Breast epithelium (tissue), 4 donors: ENCODE measurements at regions not wholly inside any gene's neighbourhood (a gene's known extent, or its start where the extent isn't known, plus 50 kb on each side); places are given as distances from the start of the nearest gene placed in this dataset.
A peak's percentile ranks its signal among the peaks of the same experiment; 100 is the strongest.

Experiments
- DNase-seq, 2 donors: peaks; one replicate each; pipeline ENCODE4 v3.0.0-alpha.2; 2019; ENCODE audit warnings: low spot score in 2 of 2
- H3K27ac ChIP-seq, 2 donors: fragments of 200-600 bp; sonication (generic) in 1 of 2; one replicate each; pipeline ENCODE4 v1.5.1; 2016 to 2019; ENCODE audit warnings: mild to moderate bottlenecking in 1 of 2
- H3K27me3 ChIP-seq, 2 donors: fragments of 200-600 bp; sonication (generic) in 1 of 2; one replicate each; pipeline versions ENCODE4 v1.5.1 to v1.6.0; 2017 to 2019; ENCODE audit warnings: control low read depth in 1 of 2, mild to moderate bottlenecking in 1 of 2
- H3K36me3 ChIP-seq: fragments of 200-600 bp; one replicate; pipeline ENCODE4 v1.5.1; 2019
- H3K4me1 ChIP-seq, 2 donors: fragments of 200-600 bp; sonication (generic); one replicate each; pipeline ENCODE4 v1.5.1; 2016 to 2019; ENCODE audit warnings: control low read depth in 1 of 2
- H3K4me3 ChIP-seq, 3 donors: fragments of 200-600 bp; sonication (generic); 1 replicate in 2 of 3; 2 replicates in 1 of 3; pipeline ENCODE4 v1.5.1; 2016 to 2019; ENCODE audit warnings: mild to moderate bottlenecking in 3 of 3, moderate library complexity in 2 of 3
- H3K9me3 ChIP-seq, 2 donors: fragments of 200-600 bp; sonication (generic) in 1 of 2; one replicate each; pipeline ENCODE4 v1.5.1; 2016 to 2019; ENCODE audit warnings: control low read depth in 1 of 2
- CTCF ChIP-seq, 3 donors: fragments of 450-650 bp; IDR thresholded peaks; one replicate each; pipeline ENCODE4 v1.5.1; 2016 to 2017; ENCODE audit warnings: antibody characterized with exemption in 3 of 3, mild to moderate bottlenecking in 3 of 3, moderate library complexity in 3 of 3
- POLR2A ChIP-seq: fragments of 450-650 bp; IDR thresholded peaks from one replicate; pipeline ENCODE4 v1.6.1; 2016; ENCODE audit warnings: antibody characterized with exemption, mild to moderate bottlenecking, moderate library complexity
- POLR2AphosphoS5 ChIP-seq, 3 donors: sonication (generic); formaldehyde crosslinking; IDR thresholded peaks; one replicate each; pipeline ENCODE4 v1.6.1; 2017; ENCODE audit warnings: antibody characterized with exemption in 3 of 3
- intact Hi-C: fragments of 100-400 bp; cut with DNase I; formaldehyde crosslinking; loops from one replicate; pipeline ENCODE4 v1.15.1; 2023; ENCODE audit warnings: low total_unique reads

GRCh38 chr4:167290678-167291077 is 56.4 kb upstream of the SPOCK3 start:
- Histone ChIP-seq H3K4me3 (no peak overlapping the region), H3K36me3 (no peaks in the 10 kb centered on the region), H3K9me3 (peaks cover 0 to 3% of the 10 kb centered on the region in 2 donors), H3K4me1 (no peaks in the 10 kb centered on the region), H3K27me3 (no peaks in the 10 kb centered on the region), H3K27ac (no peak overlapping the region)
- no peak for DNase-seq
- TF ChIP-seq CTCF (IDR thresholded peaks at IDR 0.05) = peak in 1 of 3 donors; percentile 16
- no peak for TF ChIP-seq POLR2A
- no peak for TF ChIP-seq POLR2AphosphoS5 (IDR thresholded peaks at IDR 0.05)
- intact Hi-C loops = no loop called here

GRCh38 chr4:167308876-167309275 is 74.6 kb upstream of the SPOCK3 start:
- intact Hi-C loops = no loop called here
- no peak overlapping the region for H3K4me3 ChIP-seq
- DNase-seq = no peak
- no peaks in the 10 kb centered on the region for H3K27me3 ChIP-seq
- H3K36me3 ChIP-seq = no peaks in the 10 kb centered on the region
- no peaks in the 10 kb centered on the region for H3K9me3 ChIP-seq
- H3K27ac ChIP-seq = no peak overlapping the region
- no peaks in the 10 kb centered on the region for H3K4me1 ChIP-seq
- TF ChIP-seq CTCF (IDR thresholded peaks at IDR 0.05) = no peak
- TF ChIP-seq POLR2A = no peak
- no peak for TF ChIP-seq POLR2AphosphoS5 (IDR thresholded peaks at IDR 0.05)

- no peaks in the 10 kb centered on the region for H3K36me3 ChIP-seq
- H3K4me3 ChIP-seq = no peak overlapping the region
- no peak for DNase-seq
- no peak overlapping the region for H3K27ac ChIP-seq
- H3K27me3 ChIP-seq = no peaks in the 10 kb centered on the region
- intact Hi-C loops = no loop called here
- H3K4me1 ChIP-seq = no peaks in the 10 kb centered on the region
- no peaks in the 10 kb centered on the region for H3K9me3 ChIP-seq
- no peak for TF ChIP-seq CTCF (IDR thresholded peaks at IDR 0.05)
- TF ChIP-seq POLR2AphosphoS5 (IDR thresholded peaks at IDR 0.05) = no peak
- TF ChIP-seq POLR2A = no peak
These were observed 87.0 kb upstream of the SPOCK3 start for GRCh38 chr4:167321299-167321698.

GRCh38 chr4:167339781-167340180 is 105.5 kb upstream of the SPOCK3 start:
- H3K27me3 ChIP-seq = no peaks in the 10 kb centered on the region
- no peak overlapping the region for H3K4me3 ChIP-seq
- H3K9me3 ChIP-seq = peaks cover 0 to 6% of the 10 kb centered on the region in 2 donors
- no peaks in the 10 kb centered on the region for H3K36me3 ChIP-seq
- no peak overlapping the region for H3K27ac ChIP-seq
- intact Hi-C loops = no loop called here
- DNase-seq = no peak
- no peaks in the 10 kb centered on the region for H3K4me1 ChIP-seq
- TF ChIP-seq POLR2AphosphoS5 (IDR thresholded peaks at IDR 0.05) (no peak), POLR2A (no peak), CTCF (IDR thresholded peaks at IDR 0.05) (no peak)

GRCh38 chr4:167359711-167360110 is 125.4 kb upstream of the SPOCK3 start:
- Histone ChIP-seq H3K4me1 (no peaks in the 10 kb centered on the region), H3K9me3 (no peaks in the 10 kb centered on the region), H3K36me3 (no peaks in the 10 kb centered on the region), H3K27me3 (no peaks in the 10 kb centered on the region), H3K4me3 (no peak overlapping the region), H3K27ac (no peak overlapping the region)
- intact Hi-C loops = no loop called here
- DNase-seq = no peak
- TF ChIP-seq POLR2AphosphoS5 (IDR thresholded peaks at IDR 0.05) (no peak), POLR2A (no peak), CTCF (IDR thresholded peaks at IDR 0.05) (no peak)
